DND-41 (cell line): ENCODE measurements at regions not wholly inside any gene's neighbourhood (a gene's known extent, or its start where the extent isn't known, plus 50 kb on each side); places are given as distances from the start of the nearest gene placed in this dataset.

ENCODE experiments used
- ATAC-seq: fragments of 200-7000 bp; cut with Tn5 transposase; 3 replicates; pipeline ENCODE4 v1.9.1; 2021; ENCODE audit warnings: low read depth; ENCODE audit not compliant: insufficient read depth
- DNase-seq: peaks from one replicate; pipeline ENCODE4 v3.0.0-alpha.2; 2020
- H2AFZ ChIP-seq: 2 replicates; pipeline ENCODE4 v1.6.0; 2012; ENCODE audit warnings: low read depth, low read length
- H3K27ac ChIP-seq: 2 replicates; pipeline ENCODE4 v1.5.1; 2012; ENCODE audit warnings: low read length, inconsistent platforms
- H3K27me3 ChIP-seq: fragments of 200-600 bp; sonication (generic); 2 replicates; pipeline ENCODE4 v1.6.0; 2012; ENCODE audit warnings: low read length, mild to moderate bottlenecking, inconsistent platforms; ENCODE audit not compliant: insufficient read depth, poor library complexity
- H3K36me3 ChIP-seq: 2 replicates; pipeline ENCODE4 v1.5.1; 2012; ENCODE audit warnings: low read length, inconsistent platforms; ENCODE audit not compliant: insufficient read depth
- H3K4me1 ChIP-seq: 2 replicates; pipeline ENCODE4 v1.5.1; 2012; ENCODE audit warnings: mild to moderate bottlenecking, low read length; ENCODE audit not compliant: insufficient read depth
- H3K4me2 ChIP-seq: 2 replicates; pipeline ENCODE4 v1.6.0; 2012; ENCODE audit warnings: mild to moderate bottlenecking, moderate library complexity, low read length, inconsistent platforms; ENCODE audit not compliant: insufficient read depth
- H3K4me3 ChIP-seq, 2 experiments: fragments of 200-600 bp in 1 of 2; shearing (Covaris generic) in 1 of 2; 2 replicates each; pipeline ENCODE4 v1.5.1; 2012 to 2016; ENCODE audit warnings: inconsistent platforms in 2 of 2, low read length in 2 of 2, mild to moderate bottlenecking in 2 of 2, low read depth in 1 of 2, moderate library complexity in 1 of 2
- H3K79me2 ChIP-seq: 2 replicates; pipeline ENCODE4 v1.6.0; 2012; ENCODE audit warnings: low read length, inconsistent platforms; ENCODE audit not compliant: insufficient read depth
- H3K9ac ChIP-seq: 2 replicates; pipeline ENCODE4 v1.6.0; 2012; ENCODE audit warnings: low read depth, mild to moderate bottlenecking, inconsistent platforms, low read length, moderate library complexity
- H3K9me3 ChIP-seq: 2 replicates; pipeline ENCODE4 v1.5.1; 2012; ENCODE audit warnings: low read length, moderate library complexity, mild to moderate bottlenecking, inconsistent platforms; ENCODE audit not compliant: insufficient read depth, severe bottlenecking
- H4K20me1 ChIP-seq: 2 replicates; pipeline ENCODE4 v1.6.0; 2012; ENCODE audit warnings: low read length; ENCODE audit not compliant: insufficient read depth
- CTCF ChIP-seq: IDR thresholded peaks from 2 replicates; pipeline ENCODE4 v1.5.1; 2012; ENCODE audit warnings: borderline replicate concordance, low read length, moderate library complexity, mild to moderate bottlenecking; ENCODE audit not compliant: poor library complexity, severe bottlenecking; ENCODE audit errors: extremely low read depth
- EZH2 ChIP-seq: IDR thresholded peaks from 3 replicates; pipeline ENCODE4 v1.6.1; 2012; ENCODE audit warnings: borderline replicate concordance, low read depth, mild to moderate bottlenecking, moderate library complexity, low read length, inconsistent platforms; ENCODE audit not compliant: severe bottlenecking

DNA sequence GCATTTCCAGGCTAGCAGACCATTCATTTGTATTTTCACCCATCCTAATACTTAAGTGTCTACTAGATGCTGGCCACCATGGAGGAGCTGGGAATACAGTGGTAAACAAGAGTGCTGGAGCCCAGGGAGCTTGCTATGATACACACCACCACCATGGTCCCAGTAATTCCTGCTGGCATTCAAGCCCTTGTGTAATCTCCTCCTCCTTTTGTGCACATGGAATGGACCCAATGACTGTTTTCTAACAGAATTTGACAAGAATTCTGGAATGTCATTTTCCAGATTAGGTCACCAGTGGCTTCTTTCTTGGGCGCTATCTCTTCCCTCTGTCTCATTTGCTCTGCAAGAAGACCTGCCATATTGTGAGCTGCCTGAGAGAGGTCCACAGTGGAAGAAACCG is 552.0 kb downstream of the C6orf118 start:
- H3K4me2 ChIP-seq = no peak overlapping the region
- H3K36me3 ChIP-seq = no peaks in the 10 kb centered on the region
- H4K20me1 ChIP-seq = no peaks in the 10 kb centered on the region
- no peaks in the 10 kb centered on the region for H3K9me3 ChIP-seq
- ATAC-seq (no peak), DNase-seq (no peak)
- no peak overlapping the region for H2AFZ ChIP-seq
- no peak overlapping the region for H3K4me3 ChIP-seq
- no peaks in the 10 kb centered on the region for H3K4me1 ChIP-seq
- H3K27ac ChIP-seq = no peak overlapping the region
- no peaks in the 10 kb centered on the region for H3K27me3 ChIP-seq
- TF ChIP-seq CTCF = no peak
- no peak for TF ChIP-seq EZH2
- H3K9ac ChIP-seq = no peak overlapping the region
- H3K79me2 ChIP-seq = no peaks in the 10 kb centered on the region

DNA sequence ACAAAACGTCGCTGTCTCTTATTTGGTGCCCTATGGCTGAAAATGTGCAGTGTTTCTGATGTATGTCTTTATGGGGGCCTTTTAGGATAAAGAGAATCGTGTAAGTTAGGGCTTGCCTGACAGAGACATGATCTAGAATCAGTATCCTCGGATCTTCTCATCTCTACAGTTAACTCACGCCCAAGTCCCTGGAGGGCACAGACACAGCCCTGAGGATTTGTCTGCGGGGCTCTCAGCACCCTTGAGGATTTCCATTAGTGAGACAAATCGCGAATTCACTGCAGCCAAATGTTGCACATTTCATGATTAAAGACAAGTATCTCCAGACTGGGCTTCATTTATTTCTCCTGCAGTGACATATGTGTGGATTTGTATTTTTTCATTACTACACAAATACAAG is 552.7 kb downstream of the C6orf118 start:
- no peak for TF ChIP-seq EZH2
- no peak for TF ChIP-seq CTCF
- Histone ChIP-seq H3K4me1 (no peaks in the 10 kb centered on the region), H3K36me3 (no peaks in the 10 kb centered on the region), H2AFZ (no peak overlapping the region), H3K4me2 (no peak overlapping the region), H3K4me3 (no peak overlapping the region), H3K27ac (no peak overlapping the region), H3K27me3 (no peaks in the 10 kb centered on the region), H3K79me2 (no peaks in the 10 kb centered on the region), H3K9ac (no peak overlapping the region), H3K9me3 (no peaks in the 10 kb centered on the region), H4K20me1 (no peaks in the 10 kb centered on the region)
- ATAC-seq = no peak
- no peak for DNase-seq

- H3K9me3 ChIP-seq = no peaks in the 10 kb centered on the region
- no peaks in the 10 kb centered on the region for H3K36me3 ChIP-seq
- H3K4me1 ChIP-seq = no peaks in the 10 kb centered on the region
- H3K4me3 ChIP-seq = no peak overlapping the region
- H3K9ac ChIP-seq = no peak overlapping the region
- ATAC-seq (no peak), DNase-seq (no peak)
- H3K4me2 ChIP-seq = no peak overlapping the region
- no peaks in the 10 kb centered on the region for H3K27me3 ChIP-seq
- H3K27ac ChIP-seq = no peak overlapping the region
- H4K20me1 ChIP-seq = no peaks in the 10 kb centered on the region
- H3K79me2 ChIP-seq = no peaks in the 10 kb centered on the region
- TF ChIP-seq CTCF (no peak), EZH2 (no peak)
- no peak overlapping the region for H2AFZ ChIP-seq
Observed at GRCh38 chr6:164756142-164756541, 553.3 kb downstream of the C6orf118 start.

DNA sequence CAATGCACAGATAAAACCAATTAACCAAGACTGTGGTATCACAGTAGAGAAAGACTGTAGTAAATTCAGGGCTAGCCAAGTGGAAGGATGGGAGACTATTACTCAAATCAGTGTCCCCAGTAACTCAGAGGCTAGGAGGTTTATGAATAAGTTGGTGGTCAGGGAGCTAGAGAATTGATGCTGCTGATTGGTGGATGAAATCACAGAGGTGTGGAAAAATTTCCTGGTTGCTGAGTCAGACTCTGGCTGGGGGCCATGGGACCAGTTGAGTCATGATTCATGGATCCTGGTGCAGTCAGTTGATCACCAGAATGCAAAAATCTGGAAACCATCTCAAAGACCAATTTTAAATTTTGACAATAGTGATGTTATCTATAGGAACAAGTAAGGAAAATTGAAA is 555.9 kb downstream of the C6orf118 start:
- ATAC-seq (no peak), DNase-seq (no peak)
- Histone ChIP-seq H2AFZ (no peak overlapping the region), H3K36me3 (no peaks in the 10 kb centered on the region), H3K27ac (no peak overlapping the region), H3K9me3 (no peaks in the 10 kb centered on the region), H3K4me1 (no peaks in the 10 kb centered on the region), H3K79me2 (no peaks in the 10 kb centered on the region), H3K27me3 (no peaks in the 10 kb centered on the region), H3K4me2 (no peak overlapping the region), H4K20me1 (no peaks in the 10 kb centered on the region), H3K4me3 (no peak overlapping the region), H3K9ac (no peak overlapping the region)
- TF ChIP-seq CTCF (no peak), EZH2 (no peak)
